ENCODE measurements at regions not wholly inside any gene's neighbourhood (a gene's known extent, or its start where the extent isn't known, plus 50 kb on each side); places are given as distances from the start of the nearest gene placed in this dataset.

DNA sequence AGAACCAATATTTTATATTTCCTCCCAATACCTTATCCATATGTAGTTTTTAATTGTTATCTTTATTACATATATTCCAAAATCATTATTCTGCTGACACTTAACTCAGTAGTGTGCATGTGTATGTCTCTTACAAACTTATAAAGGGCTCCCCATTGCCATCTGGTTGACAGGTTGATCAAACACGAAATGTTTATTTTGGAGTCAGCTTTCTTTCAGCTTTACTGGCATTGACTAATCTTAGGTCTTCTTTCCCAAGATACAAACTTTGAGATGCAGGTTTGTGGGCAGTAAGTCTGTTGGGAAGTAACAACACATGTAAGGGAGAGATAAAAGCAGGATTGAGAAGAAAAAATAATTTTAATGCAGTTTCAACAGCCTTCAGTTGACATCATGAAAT lies 716.0 kb upstream of the CHD1 start:
- CTCF ChIA-PET: no interaction called here
- intact Hi-C loops (cut with micrococcal nuclease): no loop called here
- Histone ChIP-seq H3K4me2 (ENCODE audit: low read length) (no peak overlapping the region), H3K27me3 (ENCODE audit: insufficient read depth, low read length) (0 out of 2 replicates have a peak, but pooled peaks cover 3% of the 10 kb centered on the region), H3K9me3 (ENCODE audit: control insufficient read depth in 1 of 2, insufficient read depth in 1 of 2, low read depth in 1 of 2, low read length in 2 of 2) (no peaks in the 10 kb centered on the region), H2AFZ (ENCODE audit: low read depth, low read length, poor library complexity, severe bottlenecking) (no peak overlapping the region), H3K9ac (ENCODE audit: low read length) (no peak overlapping the region), H3K79me2 (ENCODE audit: insufficient read depth, low read length) (no peaks in the 10 kb centered on the region), H3K36me3 (ENCODE audit: control insufficient read depth in 1 of 2, insufficient read depth in 2 of 2, low read length in 2 of 2) (no peaks in the 10 kb centered on the region), H3K27ac (ENCODE audit: low read depth, low read length) (no peak overlapping the region), H4K20me1 (ENCODE audit: insufficient read depth) (no peaks in the 10 kb centered on the region), H3K9me2 (ENCODE audit: insufficient read depth) (no peaks in the 10 kb centered on the region), H3K4me3 (replicated peaks in 1 of 2; ENCODE audit: low read depth in 1 of 2, low read length in 2 of 2) (no peak overlapping the region), H3K4me1 (ENCODE audit: control insufficient read depth in 1 of 2, insufficient read depth in 2 of 2, low read length in 2 of 2) (peaks cover 0 to 4% of the 10 kb centered on the region in 2 experiments; a peak in 2 of 4 replicates)
- RAD21 ChIA-PET (ENCODE audit: low non-redundant PET in 1 of 2, low total read pairs in 2 of 2, uncharacterized antibody in 2 of 2, unreplicated experiment in 2 of 2): no interaction called here
- no peak for ATAC-seq
- DNase-seq (ENCODE audit: low read depth, low spot score): no peak
- BruUV-seq (replicated peaks): no TSS peak
- POLR2A ChIA-PET: no interaction called here
- no peak for TF ChIP-seq YY1 (IDR thresholded peaks at IDR 0.05; ENCODE audit: extremely low read depth, insufficient replicate concordance, low read depth, low read length)
- no peak for TF ChIP-seq SRF (IDR thresholded peaks at IDR 0.05; ENCODE audit: low read depth)
- no peak for TF ChIP-seq SIN3A (IDR thresholded peaks at IDR 0.05; ENCODE audit: low read depth)
- TF ChIP-seq, protein P1, sequence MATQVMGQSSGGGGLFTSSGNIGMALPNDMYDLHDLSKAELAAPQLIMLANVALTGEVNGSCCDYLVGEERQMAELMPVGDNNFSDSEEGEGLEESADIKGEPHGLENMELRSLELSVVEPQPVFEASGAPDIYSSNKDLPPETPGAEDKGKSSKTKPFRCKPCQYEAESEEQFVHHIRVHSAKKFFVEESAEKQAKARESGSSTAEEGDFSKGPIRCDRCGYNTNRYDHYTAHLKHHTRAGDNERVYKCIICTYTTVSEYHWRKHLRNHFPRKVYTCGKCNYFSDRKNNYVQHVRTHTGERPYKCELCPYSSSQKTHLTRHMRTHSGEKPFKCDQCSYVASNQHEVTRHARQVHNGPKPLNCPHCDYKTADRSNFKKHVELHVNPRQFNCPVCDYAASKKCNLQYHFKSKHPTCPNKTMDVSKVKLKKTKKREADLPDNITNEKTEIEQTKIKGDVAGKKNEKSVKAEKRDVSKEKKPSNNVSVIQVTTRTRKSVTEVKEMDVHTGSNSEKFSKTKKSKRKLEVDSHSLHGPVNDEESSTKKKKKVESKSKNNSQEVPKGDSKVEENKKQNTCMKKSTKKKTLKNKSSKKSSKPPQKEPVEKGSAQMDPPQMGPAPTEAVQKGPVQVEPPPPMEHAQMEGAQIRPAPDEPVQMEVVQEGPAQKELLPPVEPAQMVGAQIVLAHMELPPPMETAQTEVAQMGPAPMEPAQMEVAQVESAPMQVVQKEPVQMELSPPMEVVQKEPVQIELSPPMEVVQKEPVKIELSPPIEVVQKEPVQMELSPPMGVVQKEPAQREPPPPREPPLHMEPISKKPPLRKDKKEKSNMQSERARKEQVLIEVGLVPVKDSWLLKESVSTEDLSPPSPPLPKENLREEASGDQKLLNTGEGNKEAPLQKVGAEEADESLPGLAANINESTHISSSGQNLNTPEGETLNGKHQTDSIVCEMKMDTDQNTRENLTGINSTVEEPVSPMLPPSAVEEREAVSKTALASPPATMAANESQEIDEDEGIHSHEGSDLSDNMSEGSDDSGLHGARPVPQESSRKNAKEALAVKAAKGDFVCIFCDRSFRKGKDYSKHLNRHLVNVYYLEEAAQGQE (IDR thresholded peaks at IDR 0.05; ENCODE audit: low read depth): no peak
- TF ChIP-seq SP1 (IDR thresholded peaks at IDR 0.05; ENCODE audit: low read depth): no peak
- no peak for TF ChIP-seq TCF7L2 (IDR thresholded peaks at IDR 0.05; ENCODE audit: borderline replicate concordance, extremely low read depth, insufficient read depth, insufficient read length)
- no peak for TF ChIP-seq EZH2phosphoT487 (IDR thresholded peaks at IDR 0.05; ENCODE audit: borderline replicate concordance)
- no peak for TF ChIP-seq RAD21 (IDR thresholded peaks at IDR 0.05; ENCODE audit: low read depth)
- TF ChIP-seq CEBPB (IDR thresholded peaks at IDR 0.05; ENCODE audit: low read depth): no peak
- TF ChIP-seq POLR2AphosphoS5 (IDR thresholded peaks at IDR 0.05; ENCODE audit: low read depth, low read length): no peak
- TF ChIP-seq ELF1 (IDR thresholded peaks at IDR 0.05; ENCODE audit: borderline replicate concordance, low read depth): no peak
